COLO668 (cell line): ENCODE measurements at regions not wholly inside any gene's neighbourhood (a gene's known extent, or its start where the extent isn't known, plus 50 kb on each side); places are given as distances from the start of the nearest gene placed in this dataset.
"Not testable (repeated sequence)": the region's sequence is repeated elsewhere in the genome, so short reads cannot be mapped to it uniquely, and the experiment has no call there.

Source experiments
- DNase-seq: peaks from one replicate; lab custom pipeline; 2025; ENCODE audit not compliant: unreplicated experiment; lab: John Stamatoyannopoulos, UW

DNA sequence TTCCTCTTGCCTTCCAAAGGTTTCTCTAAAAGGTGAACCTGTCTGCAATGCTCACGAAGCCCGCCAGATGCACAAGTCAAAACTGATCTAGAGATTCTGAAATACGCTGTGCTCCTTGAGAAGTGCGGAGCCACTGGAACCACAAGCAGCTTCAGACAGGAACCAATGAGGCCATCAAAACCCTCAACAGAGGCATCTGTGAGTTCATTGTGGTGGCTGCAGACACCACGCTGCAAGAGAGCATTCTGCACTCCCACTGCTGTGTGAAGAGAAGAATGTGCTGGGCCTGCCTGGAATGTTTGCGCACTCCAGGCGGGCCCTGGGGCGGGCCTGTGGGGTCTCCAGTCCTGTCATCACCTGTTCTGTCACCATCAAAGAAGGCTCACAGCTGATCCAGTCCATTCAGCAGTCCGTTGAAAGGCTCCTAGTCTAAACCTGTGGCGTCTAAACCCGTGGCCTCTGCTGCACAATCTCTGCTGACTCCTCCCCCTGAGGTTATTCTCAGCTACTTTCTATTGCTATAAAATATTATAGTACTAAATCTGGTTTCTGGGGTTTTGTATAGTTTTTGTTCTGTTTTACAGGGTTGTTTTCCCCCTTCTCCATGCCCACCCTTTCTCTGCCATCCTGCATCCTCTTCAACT lies 187.4 kb downstream of the FAM72C start:
- not testable (repeated sequence) for DNase-seq

DNA sequence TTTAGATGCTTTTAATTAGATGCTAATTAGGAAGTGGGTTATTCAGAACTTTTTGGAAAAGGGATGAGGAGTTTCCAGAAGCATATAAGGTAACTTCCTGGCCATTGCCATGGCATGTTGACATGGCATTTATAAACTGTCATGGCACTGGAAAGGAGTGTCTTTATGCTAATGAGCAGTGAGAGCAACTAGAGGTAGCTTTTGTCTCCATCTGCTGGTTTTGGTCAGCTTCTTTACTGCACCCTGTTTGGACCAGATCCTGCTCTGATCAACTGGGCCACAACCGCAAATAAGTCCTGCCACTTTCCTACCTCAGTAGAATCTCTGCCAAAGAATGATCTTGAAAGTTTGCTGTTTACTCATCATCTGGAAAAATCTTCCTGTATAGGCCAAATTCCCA lies 193.6 kb downstream of the FAM72C start:
- not testable (repeated sequence) for DNase-seq

DNA sequence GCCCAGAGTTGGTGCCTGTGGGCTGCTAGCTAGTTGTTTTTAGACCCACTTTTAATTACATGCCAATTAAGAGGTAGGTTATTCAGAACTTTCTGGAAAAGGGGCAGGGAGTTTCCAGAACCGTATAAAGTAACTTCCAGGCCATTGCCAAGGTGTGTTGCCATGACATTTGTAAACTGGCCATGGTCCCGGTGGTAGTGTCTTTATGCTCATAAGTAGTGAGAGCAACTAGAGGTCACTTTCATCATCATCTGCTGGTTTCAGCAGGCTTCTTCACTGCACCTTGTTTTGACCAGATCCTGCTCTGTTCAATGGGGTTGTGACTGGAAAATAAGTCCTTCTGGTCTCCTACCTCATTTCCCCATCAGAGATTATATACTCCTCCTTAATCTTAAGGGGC lies 207.0 kb downstream of the FAM72C start:
- DNase-seq: not testable (repeated sequence)

DNA sequence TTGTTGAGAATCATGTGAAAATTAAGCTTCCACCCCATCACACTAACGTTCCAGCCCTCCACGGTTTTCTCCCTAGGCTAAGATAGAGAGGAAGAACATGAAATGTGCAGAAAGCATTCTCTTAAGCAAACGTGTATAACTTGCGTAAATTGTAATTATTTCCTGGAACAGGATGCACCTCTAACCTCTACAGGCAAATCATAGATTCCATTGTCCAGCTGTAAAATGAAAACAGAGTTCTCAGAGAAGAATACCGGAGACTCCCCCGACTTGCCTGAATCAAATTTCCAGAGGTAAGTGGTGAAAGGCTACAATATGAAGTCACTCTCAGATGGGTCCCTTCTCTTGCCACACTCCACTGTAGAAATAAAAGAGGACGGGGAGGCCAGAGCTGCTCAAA lies 211.4 kb downstream of the FAM72C start:
- DNase-seq: not testable (repeated sequence)

DNA sequence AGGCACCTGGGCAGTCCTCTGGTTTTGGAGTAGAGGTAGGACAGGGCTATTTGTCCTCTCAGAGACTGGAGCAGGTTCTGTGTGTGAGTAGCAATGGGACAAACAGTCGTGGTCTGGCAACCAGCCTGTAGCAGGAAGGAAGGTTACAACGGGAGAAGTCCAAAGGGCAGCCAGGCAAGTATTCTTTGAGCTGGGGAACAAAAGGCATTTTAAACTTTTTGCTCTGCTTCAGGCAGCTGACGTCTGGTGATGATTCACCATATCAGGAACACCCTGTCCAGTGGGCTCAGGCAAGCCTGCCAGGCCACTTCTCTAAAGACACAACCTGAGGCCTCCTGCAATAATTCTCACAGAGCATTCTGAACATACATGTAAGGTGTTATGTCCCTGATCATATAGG lies 215.8 kb downstream of the FAM72C start:
- not testable (repeated sequence) for DNase-seq

DNA sequence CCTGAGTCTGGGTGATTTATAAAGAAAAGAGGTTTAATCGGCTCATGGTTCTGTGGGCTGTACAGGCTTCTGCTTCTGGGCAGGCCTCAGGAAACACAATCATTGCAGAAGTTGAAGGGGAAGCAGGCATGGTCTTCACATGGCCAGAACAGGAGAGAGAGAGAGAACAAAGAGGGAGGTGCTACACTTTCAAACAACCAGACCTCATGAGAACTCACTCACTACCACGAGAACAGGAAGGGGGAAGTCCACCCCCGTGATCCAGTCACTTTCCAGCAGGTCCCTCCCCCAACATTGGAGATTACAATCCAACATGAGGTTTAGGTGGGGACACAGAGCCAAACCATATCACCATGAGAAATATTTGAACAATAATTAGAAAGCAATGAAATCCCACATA lies 222.9 kb downstream of the FAM72C start:
- DNase-seq: no peak

DNA sequence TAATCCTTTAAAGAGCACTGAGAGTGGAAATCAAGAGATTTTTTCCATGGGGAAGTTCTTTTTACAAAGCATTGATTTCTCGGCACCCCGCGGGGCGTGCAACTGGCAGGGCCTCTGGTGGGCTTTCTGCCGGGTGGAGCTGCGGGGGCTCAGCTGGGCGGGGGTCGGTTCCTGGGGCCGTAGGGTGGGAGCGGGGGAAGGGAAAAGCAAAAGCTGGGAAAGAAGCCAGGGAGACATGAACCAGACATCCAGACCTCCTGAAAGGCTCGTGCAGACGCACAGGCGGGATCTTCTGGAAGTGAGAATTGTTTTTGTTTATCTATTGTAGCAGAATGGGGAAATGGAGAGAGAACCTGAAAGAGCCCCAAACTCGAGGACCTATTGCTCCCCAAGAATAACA lies 235.2 kb downstream of the FAM72C start:
- DNase-seq: no peak

- no peak for DNase-seq
These were observed 235.9 kb downstream of the FAM72C start for GRCh38 chr1:143735764-143736461.

- DNase-seq: not testable (repeated sequence)
These were observed 237.5 kb downstream of the FAM72C start for GRCh38 chr1:143734261-143734660.

DNA sequence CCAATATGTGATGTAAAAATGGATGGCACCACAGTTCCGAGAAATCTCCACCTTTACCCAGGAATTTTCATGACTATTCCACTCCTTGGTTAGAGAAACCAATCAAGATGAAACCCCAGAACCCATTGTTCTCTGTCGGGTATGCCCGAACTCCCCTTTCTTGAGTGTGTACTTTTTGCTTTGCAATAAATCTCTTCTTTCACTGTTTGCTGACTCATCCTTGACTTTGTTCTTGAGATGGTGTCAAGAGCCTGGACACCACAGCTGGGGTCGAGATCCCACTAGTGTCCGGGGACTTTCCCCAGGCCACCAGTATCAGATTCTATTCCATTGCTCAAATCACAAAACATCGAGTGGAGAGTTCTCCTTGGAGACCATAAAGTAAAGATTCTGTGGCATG lies 240.9 kb downstream of the FAM72C start:
- DNase-seq: not testable (repeated sequence)

- not testable (repeated sequence) for DNase-seq
These were observed 242.2 kb downstream of the FAM72C start for GRCh38 chr1:143729449-143730111.

- not testable (repeated sequence) for DNase-seq
These were observed 242.9 kb downstream of the FAM72C start for GRCh38 chr1:143728802-143729448.

DNA sequence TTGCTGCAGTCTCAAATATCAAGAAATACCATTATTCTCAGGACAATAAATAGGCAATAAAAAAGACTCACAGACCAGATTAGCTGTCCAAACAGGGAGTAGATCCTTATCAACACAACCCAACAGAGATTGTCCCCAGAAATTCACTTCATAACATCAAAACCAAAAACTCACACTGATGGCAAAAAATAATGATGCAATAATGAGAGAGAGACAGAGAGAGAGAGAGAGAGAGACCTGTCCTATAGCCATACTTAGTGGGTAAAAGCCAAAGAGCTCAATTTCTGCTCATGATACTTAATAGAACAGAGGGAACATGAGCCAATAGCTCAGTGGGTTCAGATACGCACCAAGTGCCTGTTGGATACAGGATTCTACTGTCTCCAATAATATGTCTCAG lies 244.5 kb downstream of the FAM72C start:
- DNase-seq: no peak

DNA sequence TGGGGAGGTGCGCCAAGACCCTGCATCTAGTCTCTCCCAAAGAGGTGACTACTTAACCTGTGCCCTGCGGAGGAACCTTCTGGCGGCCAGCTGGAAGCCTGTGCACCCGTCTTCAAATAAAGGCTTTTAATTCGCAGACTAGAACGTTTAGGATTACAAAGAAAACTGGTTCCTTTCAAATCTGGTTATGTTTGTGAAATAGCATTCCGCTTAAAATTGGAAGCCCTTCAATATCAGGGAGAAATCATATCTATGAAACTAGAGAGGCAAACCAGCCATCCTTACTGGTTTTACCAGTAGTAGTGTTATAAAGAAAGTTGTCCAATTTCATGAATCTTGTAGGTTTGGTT lies 250.8 kb downstream of the FAM72C start:
- DNase-seq: no peak

DNA sequence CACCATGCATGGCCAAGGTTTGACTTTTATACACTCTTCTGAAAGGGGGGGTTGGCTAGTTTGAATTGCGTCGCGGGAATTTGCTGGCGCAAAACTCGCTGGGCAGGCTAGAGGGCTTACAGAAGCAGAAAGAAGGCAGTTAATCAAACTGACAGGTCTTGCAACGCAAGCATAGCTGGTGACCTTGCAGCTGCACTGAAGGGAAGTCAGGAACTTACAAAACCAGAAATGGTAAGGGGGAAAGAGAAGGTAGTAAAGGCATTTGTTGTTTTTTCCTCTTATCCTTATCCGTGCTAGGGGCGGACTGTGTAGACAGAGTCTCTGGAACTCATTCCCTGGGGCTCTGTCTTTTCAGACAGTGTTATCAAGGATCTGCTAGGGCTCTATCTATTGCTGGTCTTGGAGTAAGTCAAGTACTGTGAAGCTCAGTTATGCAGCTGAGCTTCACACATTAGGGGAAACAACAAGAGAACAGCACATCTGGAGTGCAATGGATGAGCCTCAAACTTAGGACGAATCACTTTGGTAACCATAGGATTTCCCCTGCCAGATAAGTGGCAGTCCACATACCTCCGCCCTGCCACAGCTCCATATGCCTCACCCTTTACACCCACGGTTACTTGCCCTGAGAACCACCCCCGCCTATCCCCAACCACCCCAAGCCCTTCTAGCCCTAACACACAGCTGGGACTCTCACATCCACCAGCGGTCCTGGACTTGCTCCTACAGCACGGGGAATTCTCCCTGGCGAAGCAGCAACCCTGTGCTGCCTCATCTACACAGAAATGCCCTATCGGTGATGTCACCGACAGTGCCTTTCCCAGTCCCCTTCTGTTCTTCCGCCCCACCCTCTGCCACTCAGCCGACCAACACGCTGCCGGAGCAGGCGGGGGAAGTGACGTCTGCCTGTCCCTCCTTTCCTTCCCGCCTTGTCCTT lies 251.4 kb downstream of the FAM72C start:
- no peak for DNase-seq

DNA sequence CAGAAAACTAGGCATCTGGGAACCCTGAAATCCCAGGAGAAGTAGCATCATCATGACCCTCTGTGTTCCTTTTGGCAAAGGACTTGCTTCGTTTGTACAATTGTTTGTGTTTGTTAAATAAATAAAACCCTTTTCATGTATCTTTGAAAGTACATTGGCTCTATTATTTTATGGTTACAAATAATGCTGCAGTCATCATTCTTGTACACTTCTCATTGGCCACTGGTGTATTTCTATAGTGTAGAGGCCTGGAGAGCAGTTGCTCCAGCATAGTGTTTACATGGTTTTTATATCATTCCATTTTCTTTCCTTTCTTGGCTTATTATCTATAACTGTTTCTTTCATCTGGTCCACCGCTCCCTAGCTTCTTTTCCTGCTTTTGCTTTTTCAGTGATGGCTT lies 253.3 kb downstream of the FAM72C start:
- DNase-seq: no peak

- no peak for DNase-seq
These were observed 253.8 kb downstream of the FAM72C start for GRCh38 chr1:143718021-143718420.

DNA sequence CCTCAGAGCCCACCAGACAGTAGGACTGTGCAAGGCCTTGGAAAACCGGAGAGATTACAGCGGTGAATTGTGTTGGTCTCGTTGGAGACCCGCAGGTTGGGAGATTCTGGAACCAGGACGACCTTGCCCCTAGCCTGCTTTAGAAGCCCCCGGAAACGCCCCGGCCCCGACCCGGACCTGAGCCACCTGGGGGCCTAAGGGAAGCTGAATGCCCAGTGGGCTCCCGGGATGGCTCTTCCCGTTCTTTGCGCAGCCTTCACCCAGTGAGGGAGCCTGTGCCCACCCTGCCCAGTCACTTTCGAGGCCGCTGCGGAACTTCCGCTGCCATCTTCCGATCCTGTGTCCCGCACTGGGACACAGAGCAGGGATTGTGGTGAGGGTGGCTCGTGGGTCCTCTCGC lies 254.4 kb downstream of the FAM72C start:
- no peak for DNase-seq

GRCh38 chr1:143714913-143715312 lies 256.9 kb downstream of the FAM72C start:
- DNase-seq: not testable (repeated sequence)

GRCh38 chr1:143709606-143710259 lies 262.1 kb downstream of the FAM72C start:
- not testable (repeated sequence) for DNase-seq
